Tibial artery (tissue), 4 donors: ENCODE measurements at regions not wholly inside any gene's neighbourhood (a gene's known extent, or its start where the extent isn't known, plus 50 kb on each side); places are given as distances from the start of the nearest gene placed in this dataset.

Experiments used
- DNase-seq, 2 donors: peaks; one replicate each; pipeline ENCODE4 v3.0.0-alpha.2; 2019
- H3K27ac ChIP-seq, 2 donors: fragments of 200-600 bp; sonication (generic) in 1 of 2; 1 replicate in 1 of 2; 2 replicates in 1 of 2; pipeline ENCODE4 v1.5.1; 2018 to 2019; ENCODE audit warnings: mild to moderate bottlenecking in 1 of 2
- H3K27me3 ChIP-seq, 2 donors: fragments of 200-600 bp; sonication (generic) in 1 of 2; one replicate each; pipeline versions ENCODE4 v1.5.1 to v1.6.0; 2016 to 2019
- H3K36me3 ChIP-seq, 3 donors: fragments of 200-600 bp; sonication (generic) in 2 of 3; one replicate each; pipeline ENCODE4 v1.5.1; 2016 to 2019; ENCODE audit warnings: mild to moderate bottlenecking in 2 of 3
- H3K4me1 ChIP-seq, 4 donors: fragments of 200-600 bp; sonication (generic) in 2 of 4; 1 replicate in 3 of 4; 2 replicates in 1 of 4; pipeline ENCODE4 v1.5.1; 2016 to 2019
- H3K4me3 ChIP-seq, 2 donors: fragments of 200-600 bp; sonication (generic) in 1 of 2; 1 replicate in 1 of 2; 2 replicates in 1 of 2; pipeline ENCODE4 v1.5.1; 2018 to 2019; ENCODE audit warnings: mild to moderate bottlenecking in 2 of 2
- H3K9me3 ChIP-seq, 3 donors: fragments of 200-600 bp; sonication (generic) in 1 of 3; one replicate each; pipeline ENCODE4 v1.5.1; 2016 to 2019
- CTCF ChIP-seq, 2 experiments: fragments of 200-600 bp in 1 of 2; fragments of 450-650 bp in 1 of 2; IDR thresholded peaks; one replicate each; pipeline ENCODE4 v1.5.1; 2017 to 2019; ENCODE audit warnings: antibody characterized with exemption in 2 of 2, mild to moderate bottlenecking in 1 of 2, moderate library complexity in 1 of 2
- intact Hi-C: fragments of 100-400 bp; cut with DNase I; formaldehyde crosslinking; loops from one replicate; pipeline ENCODE4 v1.15.0; 2023; ENCODE audit warnings: low total_unique reads

GRCh38 chr19:31112158-31112557 lies 237.1 kb downstream of the TSHZ3 start:
- Histone ChIP-seq H3K4me3 (no peak overlapping the region), H3K9me3 (no peaks in the 10 kb centered on the region), H3K36me3 (no peaks in the 10 kb centered on the region), H3K27me3 (peaks cover 0 to 9% of the 10 kb centered on the region in 2 donors), H3K27ac (no peak overlapping the region), H3K4me1 (no peaks in the 10 kb centered on the region)
- intact Hi-C loops: no loop called here
- TF ChIP-seq CTCF (IDR thresholded peaks at IDR 0.05): no peak
- no peak for DNase-seq

GRCh38 chr19:31111741-31112140 lies 237.5 kb downstream of the TSHZ3 start:
- no peak overlapping the region for H3K4me3 ChIP-seq

GRCh38 chr19:31110336-31110735 lies 238.9 kb downstream of the TSHZ3 start:
- DNase-seq: peak in 1 of 2 donors; percentile 22

More at GRCh38 chr19:31111741-31112140, 237.5 kb downstream of the TSHZ3 start:
- H3K27me3 ChIP-seq: peaks cover 0 to 9% of the 10 kb centered on the region in 2 donors
- no peak overlapping the region for H3K27ac ChIP-seq
- intact Hi-C loops: no loop called here
- TF ChIP-seq CTCF (IDR thresholded peaks at IDR 0.05): no peak
- no peak for DNase-seq
- no peaks in the 10 kb centered on the region for H3K4me1 ChIP-seq
- H3K9me3 ChIP-seq: no peaks in the 10 kb centered on the region
- H3K36me3 ChIP-seq: no peaks in the 10 kb centered on the region

GRCh38 chr19:31109636-31110035 lies 239.6 kb downstream of the TSHZ3 start:
- no peak for TF ChIP-seq CTCF (IDR thresholded peaks at IDR 0.05)
- intact Hi-C loops: no loop called here
- Histone ChIP-seq H3K4me1 (no peaks in the 10 kb centered on the region), H3K4me3 (no peak overlapping the region), H3K27me3 (peaks cover 0 to 9% of the 10 kb centered on the region in 2 donors), H3K36me3 (no peaks in the 10 kb centered on the region), H3K27ac (no peak overlapping the region), H3K9me3 (no peaks in the 10 kb centered on the region)
- no peak for DNase-seq

More at GRCh38 chr19:31110336-31110735, 238.9 kb downstream of the TSHZ3 start:
- Histone ChIP-seq H3K4me3 (no peak overlapping the region), H3K9me3 (no peaks in the 10 kb centered on the region), H3K27me3 (peaks cover 0 to 9% of the 10 kb centered on the region in 2 donors), H3K27ac (no peak overlapping the region), H3K4me1 (no peaks in the 10 kb centered on the region), H3K36me3 (no peaks in the 10 kb centered on the region)
- intact Hi-C loops: no loop called here
- TF ChIP-seq CTCF (IDR thresholded peaks at IDR 0.05): no peak

GRCh38 chr19:31107096-31107495 lies 242.1 kb downstream of the TSHZ3 start:
- Histone ChIP-seq H3K27ac (no peak overlapping the region), H3K36me3 (no peaks in the 10 kb centered on the region), H3K4me1 (no peaks in the 10 kb centered on the region), H3K4me3 (no peak overlapping the region), H3K27me3 (peaks cover 0 to 9% of the 10 kb centered on the region in 2 donors), H3K9me3 (no peaks in the 10 kb centered on the region)
- TF ChIP-seq CTCF (IDR thresholded peaks at IDR 0.05): no peak
- no peak for DNase-seq
- intact Hi-C loops: no loop called here

GRCh38 chr19:31105761-31106160 lies 243.5 kb downstream of the TSHZ3 start:
- Histone ChIP-seq H3K36me3 (no peaks in the 10 kb centered on the region), H3K4me3 (no peak overlapping the region), H3K4me1 (no peaks in the 10 kb centered on the region), H3K27ac (no peak overlapping the region), H3K27me3 (peaks cover 0 to 9% of the 10 kb centered on the region in 2 donors), H3K9me3 (no peaks in the 10 kb centered on the region)
- intact Hi-C loops: no loop called here
- no peak for DNase-seq
- no peak for TF ChIP-seq CTCF (IDR thresholded peaks at IDR 0.05)
